IPS-18a (cell line): ENCODE measurements at regions not wholly inside any gene's neighbourhood (a gene's known extent, or its start where the extent isn't known, plus 50 kb on each side); places are given as distances from the start of the nearest gene placed in this dataset.
"Not testable (repeated sequence)": the region's sequence is repeated elsewhere in the genome, so short reads cannot be mapped to it uniquely, and the experiment has no call there.

Experiments
- H3K27ac ChIP-seq: one replicate; pipeline ENCODE4 v1.5.1; 2013; ENCODE audit warnings: low read length
- H3K27me3 ChIP-seq: one replicate; pipeline ENCODE4 v1.6.1; 2013; ENCODE audit warnings: mild to moderate bottlenecking, low read length; ENCODE audit not compliant: control insufficient read depth, insufficient read depth
- H3K36me3 ChIP-seq: one replicate; pipeline ENCODE4 v1.6.1; 2013; ENCODE audit warnings: low read depth, low read length; ENCODE audit not compliant: control insufficient read depth
- H3K4me1 ChIP-seq: one replicate; pipeline ENCODE4 v1.6.1; 2013; ENCODE audit warnings: low read depth, low read length; ENCODE audit not compliant: control insufficient read depth
- H3K4me3 ChIP-seq: one replicate; pipeline ENCODE4 v1.5.1; 2013; ENCODE audit warnings: low read length
- H3K9ac ChIP-seq: one replicate; pipeline ENCODE4 v1.6.1; 2013; ENCODE audit warnings: mild to moderate bottlenecking, low read length, moderate library complexity
- H3K9me3 ChIP-seq: one replicate; pipeline ENCODE4 v1.6.1; 2013; ENCODE audit warnings: low read depth, low read length; ENCODE audit not compliant: control insufficient read depth

DNA sequence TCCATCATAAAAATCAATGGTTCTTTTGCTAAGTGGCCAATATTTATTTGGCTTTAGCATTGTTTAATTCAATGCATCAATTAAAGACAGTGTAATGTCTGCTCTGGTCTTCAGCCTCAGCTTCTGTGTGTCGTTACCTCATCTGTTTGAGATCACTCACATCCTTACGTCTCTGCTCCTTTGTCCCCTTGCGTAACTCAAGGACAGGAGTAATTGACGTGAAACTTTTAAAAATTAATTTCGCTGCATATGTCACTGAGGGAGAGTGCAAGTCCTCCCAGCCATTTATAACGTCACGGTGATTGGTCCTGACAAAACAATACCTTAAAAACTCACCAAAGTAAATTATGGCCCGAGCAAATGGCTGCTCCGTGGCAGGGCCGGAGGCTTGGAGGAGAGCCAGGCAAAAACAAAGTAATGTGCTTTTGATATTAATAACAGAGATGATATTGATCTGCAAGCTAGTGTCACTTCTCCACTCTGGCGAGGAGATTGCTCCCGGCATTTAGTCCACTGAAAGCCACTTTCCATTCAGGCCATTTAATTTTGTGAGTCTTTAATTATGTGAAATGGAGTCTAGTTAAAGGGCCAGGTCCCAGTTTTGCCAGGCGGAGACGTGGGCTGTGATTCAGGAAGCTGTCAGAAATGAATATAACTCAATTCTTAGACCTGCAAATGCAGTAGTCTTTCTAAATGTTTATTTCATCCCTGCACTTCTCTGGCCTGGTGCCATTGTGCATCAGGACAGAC, 150.9 kb upstream of the POU3F1 start:
- Histone ChIP-seq H3K27ac (no peak overlapping the region), H3K36me3 (no peaks in the 10 kb centered on the region), H3K9ac (no peak overlapping the region), H3K4me1 (no peaks in the 10 kb centered on the region), H3K9me3 (no peaks in the 10 kb centered on the region), H3K4me3 (no peak overlapping the region), H3K27me3 (no peaks in the 10 kb centered on the region)

DNA sequence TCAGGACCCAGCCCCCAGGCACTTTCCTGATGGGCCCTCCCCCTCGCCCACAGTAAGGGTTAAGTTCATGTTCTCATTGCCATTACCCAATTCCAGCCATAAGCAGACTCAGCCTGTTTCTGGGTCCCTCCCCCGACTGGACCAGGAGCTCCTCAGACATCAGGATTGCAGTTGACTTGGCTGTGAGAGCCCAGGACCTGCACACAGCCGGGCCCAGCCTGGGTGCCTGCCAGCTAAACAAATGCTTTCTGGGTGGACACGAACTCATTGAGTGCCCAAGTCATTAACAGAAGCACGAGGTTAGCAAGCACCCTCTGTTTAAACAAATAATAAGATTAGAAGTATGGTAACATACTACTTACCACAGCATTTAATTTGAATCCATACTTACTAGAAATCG, 147.9 kb upstream of the POU3F1 start:
- Histone ChIP-seq H3K9ac (no peak overlapping the region), H3K27me3 (no peaks in the 10 kb centered on the region), H3K36me3 (no peaks in the 10 kb centered on the region), H3K4me3 (no peak overlapping the region), H3K27ac (no peak overlapping the region), H3K4me1 (no peaks in the 10 kb centered on the region), H3K9me3 (no peaks in the 10 kb centered on the region)

DNA sequence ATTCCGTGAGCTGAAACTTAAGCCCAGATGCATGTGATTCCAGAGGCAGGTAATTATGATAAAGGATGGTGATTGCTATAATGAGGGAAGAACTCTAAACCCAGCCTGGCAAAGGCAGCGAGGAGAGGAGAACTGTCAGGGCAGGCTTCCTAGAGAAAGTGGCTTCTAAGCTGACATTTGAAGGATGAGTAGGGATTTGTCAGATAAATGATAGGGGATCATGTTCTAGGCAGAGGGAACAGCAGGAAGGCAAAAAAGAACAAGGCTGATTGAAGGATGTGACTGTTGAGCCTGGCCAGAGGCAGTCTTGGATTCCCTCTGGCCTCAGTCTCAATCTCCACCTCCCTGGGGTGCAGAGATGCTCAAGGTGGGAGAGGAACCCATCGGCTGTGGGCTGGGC, 146.4 kb upstream of the POU3F1 start:
- Histone ChIP-seq H3K9me3 (no peaks in the 10 kb centered on the region), H3K9ac (no peak overlapping the region), H3K4me3 (no peak overlapping the region), H3K27me3 (no peaks in the 10 kb centered on the region), H3K4me1 (no peaks in the 10 kb centered on the region), H3K36me3 (no peaks in the 10 kb centered on the region), H3K27ac (no peak overlapping the region)

DNA sequence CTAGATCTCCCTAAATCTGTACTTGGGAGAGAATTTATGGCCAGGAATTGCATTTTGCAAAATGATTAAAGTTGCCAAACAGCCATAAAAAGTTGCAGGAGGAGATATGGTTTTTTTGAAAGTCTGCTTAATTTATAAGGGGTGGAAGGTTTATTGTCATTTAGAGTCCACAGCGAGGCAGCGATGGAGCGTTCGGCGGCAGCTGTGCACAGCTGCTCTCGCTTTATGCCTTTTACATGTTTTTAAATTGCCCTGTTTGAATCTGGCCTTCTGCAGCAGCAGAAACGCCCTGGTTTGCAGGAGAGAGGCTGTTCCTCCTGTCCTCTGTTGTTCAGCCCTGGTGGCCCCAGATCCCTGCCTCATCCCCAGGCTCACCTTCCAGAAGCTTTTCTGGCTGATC, 144.9 kb upstream of the POU3F1 start:
- H3K27me3 ChIP-seq, result no peaks in the 10 kb centered on the region
- H3K9ac ChIP-seq, result no peak overlapping the region
- no peak overlapping the region for H3K4me3 ChIP-seq
- H3K36me3 ChIP-seq, result no peaks in the 10 kb centered on the region
- no peaks in the 10 kb centered on the region for H3K9me3 ChIP-seq
- no peaks in the 10 kb centered on the region for H3K4me1 ChIP-seq
- H3K27ac ChIP-seq, result no peak overlapping the region

DNA sequence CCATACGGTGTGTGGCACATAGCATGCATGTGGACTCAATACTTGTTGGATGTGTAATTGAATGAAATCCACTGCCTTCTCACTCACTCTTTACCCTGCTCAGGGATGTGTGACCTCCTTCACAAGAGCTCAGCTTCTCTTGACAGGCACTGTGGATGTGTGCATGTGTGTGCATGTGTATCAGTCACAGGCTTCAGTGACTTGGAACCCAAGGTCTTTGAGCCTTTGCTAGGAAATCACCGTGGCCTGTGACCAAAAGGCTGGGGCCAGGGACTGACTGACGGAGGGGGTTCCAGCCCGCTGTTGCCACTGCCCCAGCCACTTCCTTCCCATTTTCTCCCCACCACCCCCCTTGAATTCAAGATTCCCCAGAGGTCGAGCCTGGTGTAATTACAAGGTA, 144.4 kb upstream of the POU3F1 start:
- H3K36me3 ChIP-seq, result no peaks in the 10 kb centered on the region
- no peaks in the 10 kb centered on the region for H3K9me3 ChIP-seq
- no peak overlapping the region for H3K9ac ChIP-seq
- no peak overlapping the region for H3K4me3 ChIP-seq
- H3K4me1 ChIP-seq, result no peaks in the 10 kb centered on the region
- H3K27ac ChIP-seq, result no peak overlapping the region
- H3K27me3 ChIP-seq, result no peaks in the 10 kb centered on the region

DNA sequence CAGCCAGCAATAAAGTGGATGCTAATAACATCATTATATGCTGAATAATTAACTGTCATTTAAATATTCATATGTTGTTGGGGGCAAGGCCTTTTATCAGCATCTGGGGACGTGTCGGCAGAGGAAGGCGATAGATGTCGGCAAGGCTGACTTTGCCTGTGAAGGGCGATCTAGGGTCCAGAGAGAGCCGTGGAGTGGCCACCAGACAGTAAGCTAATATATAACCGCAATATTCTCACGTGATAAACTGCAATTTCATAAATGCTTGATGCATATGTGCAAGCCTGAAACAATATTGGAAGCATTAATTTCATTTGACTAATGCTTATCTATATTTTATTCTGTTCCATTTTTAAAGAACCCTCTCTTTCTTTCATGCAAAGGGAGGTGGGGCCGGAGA, 141.0 kb upstream of the POU3F1 start:
- H3K4me1 ChIP-seq, result peaks cover 10% of the 10 kb centered on the region
- H3K9me3 ChIP-seq, result no peaks in the 10 kb centered on the region
- H3K36me3 ChIP-seq, result no peaks in the 10 kb centered on the region
- H3K27ac ChIP-seq, result no peak overlapping the region
- no peaks in the 10 kb centered on the region for H3K27me3 ChIP-seq
- H3K4me3 ChIP-seq, result no peak overlapping the region
- H3K9ac ChIP-seq, result no peak overlapping the region

DNA sequence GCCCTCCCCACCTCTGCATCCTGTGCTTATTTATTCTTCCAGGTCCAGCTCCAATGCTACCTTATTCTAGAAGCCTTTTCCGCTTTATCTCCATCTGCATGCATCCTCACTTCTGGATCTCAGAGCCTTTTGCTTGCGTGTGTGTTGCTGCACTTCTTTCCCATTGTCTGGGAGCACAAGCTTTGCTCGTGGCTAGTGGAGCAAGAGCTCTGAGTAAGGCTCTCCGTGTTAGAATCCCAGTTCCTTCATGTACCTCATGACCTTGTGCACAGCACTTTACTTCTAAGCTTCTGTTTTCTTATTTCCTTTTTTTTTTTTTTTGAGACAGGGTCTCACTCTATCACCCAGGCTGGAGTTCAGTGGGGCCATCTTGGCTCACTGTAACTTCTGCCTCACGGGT, 140.0 kb upstream of the POU3F1 start:
- Histone ChIP-seq H3K27me3 (no peaks in the 10 kb centered on the region), H3K4me1 (peaks cover 14% of the 10 kb centered on the region), H3K36me3 (no peaks in the 10 kb centered on the region), H3K9me3 (no peaks in the 10 kb centered on the region), H3K4me3 (no peak overlapping the region), H3K9ac (no peak overlapping the region), H3K27ac (no peak overlapping the region)

DNA sequence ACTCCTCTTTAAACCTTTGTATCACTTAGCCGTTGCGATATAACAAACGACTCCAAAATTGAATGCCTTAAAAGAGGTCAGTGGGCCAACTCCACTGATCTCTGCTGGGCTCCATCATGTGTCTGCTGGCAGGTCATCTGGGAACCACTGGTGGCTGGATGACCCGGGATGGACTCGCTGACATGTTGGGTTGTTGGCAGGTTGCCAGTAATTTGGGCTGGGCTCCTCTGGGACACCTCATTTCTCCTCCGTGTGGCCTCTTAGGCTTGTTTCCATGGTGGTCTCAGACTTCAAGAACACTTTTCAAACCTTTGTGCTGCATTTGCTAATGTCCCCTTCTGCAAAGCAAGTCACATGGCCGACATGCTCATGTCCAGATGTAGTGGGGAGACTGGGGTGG, 139.3 kb upstream of the POU3F1 start:
- peaks cover 14% of the 10 kb centered on the region for H3K4me1 ChIP-seq
- no peak overlapping the region for H3K4me3 ChIP-seq
- H3K36me3 ChIP-seq, result no peaks in the 10 kb centered on the region
- H3K9me3 ChIP-seq, result no peaks in the 10 kb centered on the region
- no peaks in the 10 kb centered on the region for H3K27me3 ChIP-seq
- no peak overlapping the region for H3K9ac ChIP-seq
- H3K27ac ChIP-seq, result no peak overlapping the region

DNA sequence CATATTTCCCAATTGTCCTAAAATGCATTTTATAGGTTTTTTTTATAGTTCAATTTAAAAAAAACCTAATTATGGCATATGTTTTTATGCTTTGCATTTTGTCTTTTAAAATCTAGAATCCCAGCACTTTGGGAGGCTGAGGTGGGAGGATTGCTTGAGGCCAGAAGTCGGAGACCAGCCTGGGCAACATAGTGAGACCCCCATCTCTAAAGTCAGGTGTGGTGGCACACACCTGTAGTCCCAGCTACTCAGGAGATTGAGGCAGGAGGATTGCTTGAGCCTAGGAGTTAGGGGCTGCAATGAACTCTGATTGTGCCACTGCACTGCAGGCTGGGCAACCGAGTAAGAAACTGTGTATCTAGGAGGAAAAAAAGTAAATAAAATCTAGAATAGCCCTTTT, 137.2 kb upstream of the POU3F1 start:
- H3K27me3 ChIP-seq, result no peaks in the 10 kb centered on the region
- H3K4me3 ChIP-seq, result no peak overlapping the region
- H3K36me3 ChIP-seq, result no peaks in the 10 kb centered on the region
- no peaks in the 10 kb centered on the region for H3K9me3 ChIP-seq
- H3K27ac ChIP-seq, result no peak overlapping the region
- peaks cover 14% of the 10 kb centered on the region for H3K4me1 ChIP-seq
- H3K9ac ChIP-seq, result no peak overlapping the region

DNA sequence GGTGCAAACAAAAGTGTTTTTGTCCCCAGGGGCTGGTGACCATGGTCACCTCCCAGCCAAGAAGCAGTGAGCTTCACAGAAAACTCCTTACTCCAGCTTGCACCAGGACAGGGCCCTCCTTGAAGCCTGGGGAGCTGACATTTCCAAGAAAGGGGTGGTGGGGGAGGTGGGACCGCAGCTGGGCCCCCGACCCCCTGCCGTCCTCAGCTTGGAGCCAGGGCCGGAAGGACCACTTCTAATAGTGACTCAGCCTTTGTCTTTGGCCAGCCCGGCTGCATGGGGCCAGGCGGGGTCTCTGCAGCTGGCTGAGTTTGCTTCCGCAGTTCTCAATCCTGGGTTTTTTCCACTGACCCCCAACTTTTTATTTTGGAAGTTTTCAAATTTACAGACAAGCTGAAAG, 136.5 kb upstream of the POU3F1 start:
- no peak overlapping the region for H3K4me3 ChIP-seq
- H3K9me3 ChIP-seq, result no peaks in the 10 kb centered on the region
- no peaks in the 10 kb centered on the region for H3K27me3 ChIP-seq
- peak overlapping the region; percentile 2 for H3K9ac ChIP-seq
- no peaks in the 10 kb centered on the region for H3K36me3 ChIP-seq
- H3K27ac ChIP-seq, result no peak overlapping the region
- H3K4me1 ChIP-seq, result peaks cover 14% of the 10 kb centered on the region

DNA sequence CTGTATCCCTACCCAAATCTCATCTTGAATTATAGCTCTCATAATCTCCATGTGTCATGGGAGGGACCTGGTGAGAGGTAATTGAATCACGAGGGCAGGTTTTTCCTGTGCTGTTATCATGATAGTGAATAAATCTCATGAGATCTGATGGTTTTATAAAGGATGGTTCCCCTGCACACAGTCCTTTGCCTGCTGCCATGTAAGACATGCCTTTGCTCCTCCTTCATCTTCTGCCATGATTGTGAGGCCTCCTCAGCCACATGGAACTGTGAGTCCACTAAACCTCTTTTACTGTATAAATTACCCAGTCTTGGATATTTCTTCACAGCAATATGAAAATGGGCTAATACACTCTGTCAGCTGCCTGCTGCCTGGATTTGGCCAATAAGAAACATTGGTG, 133.8 kb upstream of the POU3F1 start:
- H3K4me3 ChIP-seq, H3K9ac ChIP-seq, H3K36me3 ChIP-seq, H3K27me3 ChIP-seq, H3K9me3 ChIP-seq, H3K27ac ChIP-seq: not testable (repeated sequence)
- peaks cover 14% of the 10 kb centered on the region for H3K4me1 ChIP-seq

DNA sequence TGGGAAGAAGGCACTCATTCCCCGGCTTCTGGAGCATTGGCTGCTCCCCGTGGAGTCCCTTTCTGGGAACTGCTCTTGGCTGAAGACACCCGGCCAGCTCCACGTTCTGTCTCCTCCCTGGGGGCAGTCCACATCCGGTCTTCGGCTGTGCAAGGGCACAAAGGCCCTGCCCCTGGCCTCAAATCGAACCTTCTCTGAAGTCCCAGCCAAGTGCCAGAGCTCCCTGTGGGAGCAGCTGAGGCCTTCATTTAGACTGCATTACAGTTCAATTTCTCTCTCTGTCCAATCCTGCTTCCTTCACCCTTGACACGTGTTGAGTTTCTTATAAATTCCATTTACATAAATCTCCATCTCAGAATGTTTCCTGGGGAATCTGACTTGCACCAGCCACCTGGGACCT, 132.9 kb upstream of the POU3F1 start:
- no peak overlapping the region for H3K4me3 ChIP-seq
- H3K27me3 ChIP-seq, result no peaks in the 10 kb centered on the region
- no peak overlapping the region for H3K27ac ChIP-seq
- no peaks in the 10 kb centered on the region for H3K9me3 ChIP-seq
- no peak overlapping the region for H3K9ac ChIP-seq
- no peaks in the 10 kb centered on the region for H3K36me3 ChIP-seq
- peaks cover 14% of the 10 kb centered on the region for H3K4me1 ChIP-seq
